ENCODE measurements at regions not wholly inside any gene's neighbourhood (a gene's known extent, or its start where the extent isn't known, plus 50 kb on each side); places are given as distances from the start of the nearest gene placed in this dataset.

DNA sequence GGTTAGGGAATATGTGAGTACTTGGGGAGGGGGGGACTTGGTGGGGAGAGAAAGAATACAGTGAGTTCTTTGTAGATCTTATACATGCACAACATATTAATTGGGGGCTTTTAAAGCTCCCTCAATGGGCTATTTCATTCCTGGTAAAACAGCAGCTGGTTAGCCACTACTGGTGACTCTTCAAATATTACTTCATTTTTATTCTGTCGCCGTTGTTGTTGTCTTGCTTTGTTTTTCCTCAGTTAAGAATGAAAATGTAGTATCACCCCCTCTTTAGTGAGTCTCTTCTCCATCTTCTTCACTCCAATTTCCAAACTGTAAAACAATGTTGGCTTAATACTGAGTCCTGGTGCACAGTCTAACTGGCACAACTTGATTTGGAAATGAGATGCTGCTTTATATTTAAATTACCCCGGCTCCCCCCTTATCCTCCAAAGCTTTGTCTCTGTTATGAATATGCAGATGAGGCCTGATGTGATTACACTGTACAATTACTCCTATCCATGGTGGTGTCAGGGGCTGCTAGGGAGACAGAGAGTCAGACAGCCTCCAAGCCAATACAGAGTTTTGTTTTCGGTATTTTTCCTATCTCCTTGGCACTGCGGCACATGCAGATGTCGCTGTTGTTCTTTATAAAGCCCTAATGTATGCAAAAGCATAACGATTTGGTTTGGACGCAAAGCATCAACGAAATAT, 256.9 kb upstream of the PMFBP1 start:
- H3K27me3 ChIP-seq (ENCODE audit: control insufficient read depth in 2 of 2, insufficient read depth in 2 of 2, low read length in 2 of 2): no peaks in the 10 kb centered on the region
- ChIA-PET POLR2A (interaction anchor here (0.7 kb wide), 1 partner anchor 70 kb away, joined by 3 read pairs; no protein-coding TSS in a partner anchor), CTCF (ENCODE audit: low intra/inter-chr PET ratio) (no interaction called here)
- intact Hi-C loops (cut with micrococcal nuclease) (no loop called here), in situ Hi-C loops (cut with MboI) (no loop called here)
- TF ChIP-seq CTCF (IDR thresholded peaks at IDR 0.05 in 2 of 3, conservative IDR thresholded peaks at IDR 0.05 in 1 of 3; ENCODE audit: insufficient read depth in 2 of 3, low read depth in 1 of 3, low read length in 3 of 3): peak in 1 of 3 experiments; percentile 12; a peak in 1 of 6 replicates
- no peak for TF ChIP-seq ZNF445 (CRISPR knock-in tag; IDR thresholded peaks at IDR 0.05; ENCODE audit: low read depth)
- no peaks in the 10 kb centered on the region for H3K79me2 ChIP-seq (ENCODE audit: control insufficient read depth, insufficient read depth, low read length)
- H3K9me3 ChIP-seq (replicated peaks; ENCODE audit: control insufficient read depth, insufficient read depth, low read depth, low read length): no peaks in the 10 kb centered on the region
- no peak for ATAC-seq
- H3K9ac ChIP-seq (ENCODE audit: insufficient read depth in 1 of 2, low read depth in 2 of 2, low read length in 2 of 2): no peak overlapping the region
- H3K4me1 ChIP-seq (replicated peaks in 1 of 2; ENCODE audit: control insufficient read depth in 2 of 2, insufficient read depth in 2 of 2, low read length in 2 of 2): no peaks in the 10 kb centered on the region
- H3K27ac ChIP-seq (ENCODE audit: extremely low read depth, low read depth, low read length): no peak overlapping the region
- DNase-seq (ENCODE audit: extremely low read depth in 1 of 4, low spot score in 3 of 4): no peak
- H3K4me3 ChIP-seq: no peak overlapping the region
- no peaks in the 10 kb centered on the region for H3K36me3 ChIP-seq (ENCODE audit: control insufficient read depth, insufficient read depth, low read length)
- no peaks in the 10 kb centered on the region for H4K20me1 ChIP-seq (replicated peaks; ENCODE audit: control insufficient read depth, insufficient read depth, low read length)
- 25% methylated on average over 9 of the region's 9 CpGs for WGBS (ENCODE audit: insufficient coverage, low coverage, missing lambda C conversion rate)
- no peak overlapping the region for H2AFZ ChIP-seq (ENCODE audit: low read depth, low read length)
- FAIRE-seq: no peak
- no peak overlapping the region for H3K4me2 ChIP-seq (ENCODE audit: insufficient read depth, low read length)
- BruUV-seq (replicated peaks): no TSS peak
- no peaks in the 10 kb centered on the region for H3K9me1 ChIP-seq (ENCODE audit: control insufficient read depth, insufficient read depth, low read length)

DNA sequence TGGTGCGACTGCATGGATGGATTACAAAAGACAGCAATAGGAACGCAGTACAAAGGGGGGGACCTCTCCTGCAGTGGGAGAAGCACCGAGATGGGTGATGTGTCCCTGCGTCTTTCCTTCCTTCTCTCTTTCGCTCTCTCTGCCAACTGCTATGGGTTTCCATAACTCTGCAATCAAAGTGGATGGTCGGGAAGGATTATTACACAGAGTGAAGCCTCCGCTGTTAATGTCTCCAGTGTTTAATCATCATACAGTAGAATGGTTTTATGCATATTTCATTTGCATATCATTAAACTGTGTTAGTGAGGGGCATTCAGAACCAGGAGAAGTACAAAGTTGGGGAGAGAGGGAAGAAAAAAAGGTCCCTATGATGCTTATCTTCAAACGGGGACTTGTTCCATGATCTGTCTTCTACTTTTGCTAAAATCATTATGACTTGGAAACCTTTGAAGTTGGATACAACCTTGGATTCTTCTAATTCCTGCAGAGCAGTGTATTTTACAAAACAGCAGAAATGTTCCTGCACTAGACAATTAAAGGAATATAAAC, 255.9 kb upstream of the PMFBP1 start:
- Histone ChIP-seq H3K9me1 (ENCODE audit: control insufficient read depth, insufficient read depth, low read length) (no peaks in the 10 kb centered on the region), H3K79me2 (ENCODE audit: control insufficient read depth, insufficient read depth, low read length) (no peaks in the 10 kb centered on the region), H3K27me3 (ENCODE audit: control insufficient read depth in 2 of 2, insufficient read depth in 2 of 2, low read length in 2 of 2) (no peaks in the 10 kb centered on the region), H3K27ac (ENCODE audit: extremely low read depth, low read depth, low read length) (no peak overlapping the region), H3K4me3 (no peak overlapping the region), H3K36me3 (ENCODE audit: control insufficient read depth, insufficient read depth, low read length) (no peaks in the 10 kb centered on the region), H4K20me1 (replicated peaks; ENCODE audit: control insufficient read depth, insufficient read depth, low read length) (no peaks in the 10 kb centered on the region), H3K9me3 (replicated peaks; ENCODE audit: control insufficient read depth, insufficient read depth, low read depth, low read length) (no peaks in the 10 kb centered on the region), H3K4me1 (replicated peaks in 1 of 2; ENCODE audit: control insufficient read depth in 2 of 2, insufficient read depth in 2 of 2, low read length in 2 of 2) (no peaks in the 10 kb centered on the region), H3K4me2 (ENCODE audit: insufficient read depth, low read length) (no peak overlapping the region), H3K9ac (ENCODE audit: insufficient read depth in 1 of 2, low read depth in 2 of 2, low read length in 2 of 2) (no peak overlapping the region), H2AFZ (ENCODE audit: low read depth, low read length) (no peak overlapping the region)
- intact Hi-C loops (cut with micrococcal nuclease): no loop called here
- FAIRE-seq: no peak
- ChIA-PET POLR2A (no interaction called here), CTCF (ENCODE audit: low intra/inter-chr PET ratio) (no interaction called here)
- no TSS peak for BruUV-seq (replicated peaks)
- no peak for ATAC-seq
- in situ Hi-C loops (cut with MboI): no loop called here
- no peak for DNase-seq (ENCODE audit: extremely low read depth in 1 of 4, low spot score in 3 of 4)
- 27% methylated on average over 8 of the region's 8 CpGs for WGBS (ENCODE audit: insufficient coverage, low coverage, missing lambda C conversion rate)
- TF ChIP-seq ELF2 (CRISPR knock-in tag; IDR thresholded peaks at IDR 0.05): no peak

Measured in K562 (cell line).